HG02981 (cell line): ENCODE measurements at regions not wholly inside any gene's neighbourhood (a gene's known extent, or its start where the extent isn't known, plus 50 kb on each side); places are given as distances from the start of the nearest gene placed in this dataset.
"Not testable (repeated sequence)": the region's sequence is repeated elsewhere in the genome, so short reads cannot be mapped to it uniquely, and the experiment has no call there.

Experiments used
- ATAC-seq: cut with Tn5 transposase; IDR thresholded peaks from one replicate; pipeline ENCODE4 v1.9.1; 2021; ENCODE audit warnings: mild to moderate bottlenecking, moderate library complexity; ENCODE audit not compliant: unreplicated experiment

DNA sequence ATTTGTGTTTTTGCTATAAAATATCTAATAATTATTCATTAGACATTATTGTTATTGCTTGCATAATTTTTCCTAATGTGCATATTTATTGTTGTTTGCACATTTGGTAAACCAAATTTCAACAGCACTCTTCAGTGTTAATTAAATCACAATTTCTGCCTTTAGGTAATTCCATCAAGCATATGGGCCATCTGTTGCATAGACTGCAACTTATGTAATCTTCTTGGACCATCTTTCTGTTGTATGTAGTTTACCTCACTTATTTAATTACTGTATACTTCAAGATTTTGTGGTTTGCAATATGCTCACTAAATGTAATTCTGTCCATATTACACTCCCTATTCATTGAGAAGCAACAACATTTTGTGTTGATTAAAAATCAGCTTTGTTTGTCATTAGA, 1360.1 kb downstream of the REEP3 start:
- ATAC-seq: no peak

DNA sequence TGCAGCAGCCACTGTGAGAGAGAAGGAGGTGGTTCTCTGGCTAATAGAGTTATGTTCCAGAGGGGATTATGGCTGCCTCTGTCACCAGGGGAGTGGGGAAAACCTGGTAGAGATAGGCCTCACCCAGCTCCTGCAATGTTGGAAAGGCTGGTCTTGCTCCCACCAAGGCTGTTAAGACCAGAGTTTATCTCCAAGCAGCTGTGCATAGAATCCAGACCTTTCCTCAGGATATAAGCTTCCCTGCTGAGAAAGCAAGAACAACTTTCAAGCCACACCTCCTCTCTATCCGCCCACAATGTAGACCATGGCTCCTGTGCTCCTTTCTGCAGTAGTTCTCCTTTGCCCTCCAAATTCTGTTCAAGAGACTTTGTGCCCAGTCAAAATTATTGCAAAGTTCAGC, 1375.4 kb downstream of the REEP3 start:
- ATAC-seq: no peak

DNA sequence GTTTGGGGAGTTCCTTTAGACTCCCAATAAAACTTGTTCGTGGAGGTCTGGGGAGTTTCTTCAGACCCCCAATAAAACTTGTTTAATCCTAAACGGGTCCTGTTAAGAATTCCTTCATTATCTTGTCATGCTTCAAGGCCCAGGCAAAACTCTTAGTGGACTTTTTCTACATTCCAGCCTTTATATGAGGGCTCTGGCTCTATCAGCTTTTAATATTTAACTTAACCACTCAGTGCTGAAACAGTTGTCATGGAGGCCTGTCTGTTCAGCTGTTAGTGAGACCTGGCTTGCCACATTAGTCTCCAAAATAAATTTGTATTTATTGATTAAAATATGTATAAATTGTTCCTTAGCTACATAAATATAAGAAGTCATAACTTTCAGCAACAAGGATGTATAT, 1385.1 kb downstream of the REEP3 start:
- ATAC-seq: not testable (repeated sequence)

DNA sequence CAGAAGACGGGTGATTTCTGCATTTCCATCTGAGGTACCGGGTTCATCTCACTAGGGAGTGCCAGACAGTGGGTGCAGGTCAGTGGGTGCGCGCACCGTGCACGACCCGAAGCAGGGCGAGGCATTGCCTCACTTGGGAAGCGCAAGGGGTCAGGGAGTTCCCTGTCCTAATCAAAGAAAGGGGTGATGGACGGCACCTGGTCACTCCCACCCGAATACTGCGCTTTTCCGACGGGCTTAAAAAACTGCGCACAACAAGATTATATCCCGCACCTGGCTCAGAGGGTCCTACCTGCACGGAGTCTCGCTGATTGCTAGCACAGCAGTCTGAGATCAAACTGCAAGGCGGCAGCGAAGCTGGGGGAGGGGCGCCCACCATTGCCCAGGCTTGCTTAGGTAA, 1403.1 kb downstream of the REEP3 start:
- ATAC-seq: not testable (repeated sequence)

DNA sequence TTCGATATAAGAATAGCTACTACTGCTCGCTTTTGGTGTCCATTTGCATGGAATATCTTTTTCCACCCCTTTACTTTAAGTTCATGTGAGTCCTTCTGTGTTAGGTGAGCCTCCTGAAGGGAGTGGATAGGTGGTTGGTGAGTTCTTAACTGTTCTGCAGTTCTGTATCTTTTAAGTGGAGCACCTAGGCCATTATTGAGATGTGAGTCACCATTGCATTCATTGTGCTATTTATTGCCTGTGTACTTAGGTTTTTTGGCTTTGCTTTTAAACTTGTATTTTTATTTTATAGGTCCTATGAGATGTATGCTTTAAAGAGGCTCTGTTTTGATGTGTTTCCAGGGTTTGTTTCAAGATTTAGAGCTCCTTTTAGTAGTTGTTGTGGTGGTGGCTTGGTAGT, 1430.8 kb downstream of the REEP3 start:
- ATAC-seq: no peak

DNA sequence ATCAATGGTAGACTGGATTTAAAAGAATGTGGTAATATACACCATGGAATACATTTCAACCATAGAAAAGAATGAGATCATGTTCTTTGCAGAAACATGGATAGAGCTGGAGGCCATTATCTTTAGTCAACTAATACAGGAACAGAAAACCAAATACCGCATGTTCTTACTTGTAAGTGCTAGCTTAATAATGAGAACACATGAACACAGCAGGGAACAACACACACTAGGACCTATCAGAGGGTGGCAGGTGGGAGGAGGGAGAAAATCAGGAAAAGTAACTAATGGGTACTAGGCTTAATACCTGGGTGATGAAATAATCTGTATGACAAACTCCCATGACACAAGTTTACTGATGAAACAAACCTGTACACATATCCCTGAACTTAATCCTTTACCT, 1435.2 kb downstream of the REEP3 start:
- no peak for ATAC-seq

DNA sequence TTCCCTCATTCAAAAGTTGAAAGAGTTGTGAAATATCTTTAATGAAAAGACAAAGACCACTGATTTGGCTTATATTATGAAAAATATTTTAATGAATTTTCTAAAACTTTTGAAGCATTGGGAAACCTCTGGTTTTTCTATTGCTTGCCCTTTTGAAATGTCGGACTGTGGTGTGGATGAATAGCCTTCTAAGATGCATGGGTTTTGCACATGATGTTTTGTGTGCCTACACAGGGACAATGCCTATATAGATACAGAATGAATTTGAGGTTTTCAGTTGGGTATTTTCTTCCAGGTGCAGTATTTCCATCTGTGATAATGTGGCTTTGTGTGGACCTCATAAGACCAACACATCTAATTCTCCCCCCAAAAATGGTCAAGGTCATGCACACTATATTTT, 1437.9 kb downstream of the REEP3 start:
- no peak for ATAC-seq

DNA sequence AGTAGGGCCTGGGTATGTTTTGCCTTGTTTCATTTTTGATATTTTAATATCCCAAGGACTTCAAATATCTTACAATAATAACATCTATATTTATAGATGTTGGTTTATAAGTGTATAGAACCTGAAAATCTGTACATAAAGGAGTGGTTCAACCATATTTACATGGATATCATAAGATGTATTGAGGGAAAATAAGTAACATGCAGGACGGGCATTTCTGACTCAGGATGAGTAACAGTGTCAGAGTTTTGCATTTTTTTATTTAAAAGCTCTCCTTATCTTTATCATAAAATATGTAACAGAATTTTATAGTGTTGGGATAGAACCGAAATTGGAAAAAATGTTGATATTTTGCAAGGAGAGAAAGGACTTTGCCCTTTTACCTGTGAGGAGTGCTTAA, 1438.7 kb downstream of the REEP3 start:
- ATAC-seq: no peak

DNA sequence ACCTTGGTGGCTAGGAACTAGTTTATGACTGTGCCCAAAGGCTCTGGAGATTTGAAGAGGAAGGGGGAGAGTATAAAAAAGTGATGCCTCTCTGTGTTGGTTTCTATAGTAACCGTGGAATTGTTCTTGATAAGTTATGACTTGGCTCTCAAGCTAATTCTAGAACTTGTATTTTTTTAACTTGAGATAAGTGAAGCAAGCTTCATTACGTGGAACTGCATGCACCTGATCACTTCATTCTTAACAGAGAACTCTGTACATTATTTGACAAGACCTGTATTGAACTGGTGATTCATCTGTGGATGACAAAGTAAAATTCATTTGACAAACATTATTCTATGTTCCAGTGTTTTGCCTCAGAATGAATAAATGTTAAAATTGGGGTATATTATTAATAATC, 1452.2 kb downstream of the REEP3 start:
- ATAC-seq: no peak

DNA sequence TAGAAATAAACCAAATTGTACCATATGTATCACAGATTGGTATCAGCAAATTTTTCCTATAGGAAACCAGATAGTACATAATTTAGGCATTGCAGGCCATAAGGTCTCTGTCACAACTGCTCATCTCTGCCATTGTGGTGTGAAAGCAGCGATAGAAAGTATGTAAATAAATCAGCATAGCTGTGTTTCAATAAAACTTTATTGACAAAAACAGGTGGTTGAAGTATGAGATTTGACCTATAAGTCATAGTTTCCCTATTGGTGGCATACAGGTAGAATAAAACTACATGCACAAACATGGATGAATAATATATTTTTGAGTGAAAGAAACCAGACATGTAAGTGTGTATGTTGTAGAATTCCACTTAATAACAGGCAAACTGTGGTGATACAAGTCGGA, 1454.9 kb downstream of the REEP3 start:
- ATAC-seq: no peak

DNA sequence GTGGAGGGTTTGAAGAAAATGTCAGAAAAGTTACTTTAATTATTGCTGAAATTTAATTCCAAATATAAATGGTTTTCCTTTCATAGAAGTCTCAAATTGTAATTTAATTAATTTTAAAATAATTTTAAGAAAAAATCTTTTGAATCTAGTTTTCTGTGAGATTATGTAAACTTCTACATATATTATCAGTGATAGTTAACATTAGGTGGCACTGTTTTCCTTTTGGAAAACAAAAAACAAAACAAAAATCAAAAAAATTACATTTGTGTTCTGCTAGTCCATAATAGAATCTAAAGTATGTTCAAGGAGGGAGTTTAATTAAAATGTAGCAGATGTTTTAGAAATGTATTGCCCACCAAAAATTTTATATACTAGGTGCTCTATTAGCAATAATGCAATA, 1456.7 kb downstream of the REEP3 start:
- no peak for ATAC-seq

DNA sequence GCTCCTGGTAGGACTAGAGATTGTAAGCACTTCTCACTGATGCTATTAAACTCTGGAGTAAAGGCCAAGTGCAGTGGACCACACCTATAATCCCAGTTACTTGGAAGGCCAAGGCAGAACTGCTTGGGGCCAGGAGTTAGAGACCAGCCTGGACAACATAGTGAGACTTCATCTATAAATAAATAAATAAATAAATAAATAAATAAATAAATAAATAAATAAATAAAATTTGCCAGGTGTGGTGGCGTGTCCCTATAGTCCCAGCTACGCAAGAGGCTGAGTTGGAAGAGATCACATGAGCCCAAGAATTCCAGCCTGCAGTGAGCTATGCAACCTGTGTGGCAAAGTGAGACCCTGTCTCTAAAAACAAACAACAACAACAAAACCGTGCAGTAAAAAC, 1475.7 kb downstream of the REEP3 start:
- no peak for ATAC-seq

DNA sequence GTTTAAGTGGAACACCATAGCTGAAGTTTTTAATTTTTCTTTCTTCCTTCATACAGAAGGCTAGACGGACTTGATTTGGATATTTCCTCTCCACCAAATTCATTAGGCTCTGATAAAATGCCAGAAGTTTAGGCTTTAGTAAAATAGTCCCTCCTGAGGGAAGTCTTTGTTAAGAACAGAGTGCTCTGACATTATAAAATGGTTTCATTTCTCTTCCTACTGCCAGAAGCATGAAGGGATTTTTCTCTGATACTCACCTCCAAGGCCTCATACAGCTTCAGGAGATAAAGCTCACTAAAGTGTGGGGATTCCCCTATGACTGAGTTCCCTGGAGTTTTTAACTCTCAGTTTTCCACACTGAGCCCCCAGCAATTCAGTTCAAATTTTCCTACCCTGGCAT, 1489.6 kb downstream of the REEP3 start:
- no peak for ATAC-seq

DNA sequence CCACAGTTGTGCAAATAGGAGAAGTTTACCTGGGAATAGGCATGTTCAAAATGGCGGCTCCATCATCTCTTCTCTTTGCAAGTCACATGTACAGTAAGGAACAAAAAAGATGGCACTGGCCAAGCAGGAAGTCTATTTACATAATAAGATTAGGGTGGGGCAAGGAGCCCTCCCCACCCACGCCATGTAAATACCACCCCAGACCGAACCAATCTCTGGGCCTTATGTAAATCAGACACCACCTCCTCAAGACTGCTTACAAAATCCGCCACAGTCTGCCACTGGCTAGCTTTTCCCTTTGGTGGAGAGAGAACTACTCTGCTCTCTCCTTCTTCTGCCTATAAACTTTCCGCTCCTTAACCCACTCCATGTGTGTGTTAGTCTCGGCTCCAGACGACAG, 1496.3 kb downstream of the REEP3 start:
- no peak for ATAC-seq

DNA sequence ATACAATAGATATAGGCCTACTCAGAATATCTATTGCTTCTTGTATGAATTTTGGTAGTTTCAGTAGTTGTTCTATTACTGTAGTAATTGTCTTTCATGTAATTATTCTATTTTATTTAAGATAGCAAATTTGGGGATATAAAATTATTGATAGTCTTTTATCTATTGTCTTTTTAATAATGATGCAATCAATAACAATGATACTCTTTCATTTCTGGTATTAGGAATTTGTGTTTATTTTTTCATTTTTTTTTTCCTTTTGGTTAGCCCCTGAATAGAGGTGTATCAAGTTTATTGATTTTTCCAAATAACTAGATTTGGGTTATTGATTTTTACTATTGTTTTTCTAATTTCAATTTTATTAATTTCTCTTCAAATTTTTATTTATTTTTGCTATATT, 1503.7 kb downstream of the REEP3 start:
- ATAC-seq: no peak

DNA sequence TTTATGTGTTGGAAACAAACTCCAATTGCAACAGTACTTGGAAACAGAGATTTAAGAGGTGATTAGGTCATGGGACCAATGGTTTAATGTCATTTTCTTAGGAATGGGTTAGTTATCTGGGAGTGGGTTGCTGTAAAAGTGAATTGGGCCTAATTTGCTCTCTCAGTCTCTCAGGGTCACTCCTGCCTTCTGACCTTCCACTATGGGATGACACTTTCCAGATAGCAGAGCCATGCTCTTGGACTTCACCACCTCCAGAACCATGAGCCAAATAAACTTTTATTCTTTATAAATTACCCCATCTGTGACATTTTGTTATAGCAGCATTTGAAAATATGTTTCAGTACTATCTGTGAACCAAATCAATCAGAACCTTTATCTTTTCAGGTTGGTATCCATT, 1509.1 kb downstream of the REEP3 start:
- no peak for ATAC-seq

DNA sequence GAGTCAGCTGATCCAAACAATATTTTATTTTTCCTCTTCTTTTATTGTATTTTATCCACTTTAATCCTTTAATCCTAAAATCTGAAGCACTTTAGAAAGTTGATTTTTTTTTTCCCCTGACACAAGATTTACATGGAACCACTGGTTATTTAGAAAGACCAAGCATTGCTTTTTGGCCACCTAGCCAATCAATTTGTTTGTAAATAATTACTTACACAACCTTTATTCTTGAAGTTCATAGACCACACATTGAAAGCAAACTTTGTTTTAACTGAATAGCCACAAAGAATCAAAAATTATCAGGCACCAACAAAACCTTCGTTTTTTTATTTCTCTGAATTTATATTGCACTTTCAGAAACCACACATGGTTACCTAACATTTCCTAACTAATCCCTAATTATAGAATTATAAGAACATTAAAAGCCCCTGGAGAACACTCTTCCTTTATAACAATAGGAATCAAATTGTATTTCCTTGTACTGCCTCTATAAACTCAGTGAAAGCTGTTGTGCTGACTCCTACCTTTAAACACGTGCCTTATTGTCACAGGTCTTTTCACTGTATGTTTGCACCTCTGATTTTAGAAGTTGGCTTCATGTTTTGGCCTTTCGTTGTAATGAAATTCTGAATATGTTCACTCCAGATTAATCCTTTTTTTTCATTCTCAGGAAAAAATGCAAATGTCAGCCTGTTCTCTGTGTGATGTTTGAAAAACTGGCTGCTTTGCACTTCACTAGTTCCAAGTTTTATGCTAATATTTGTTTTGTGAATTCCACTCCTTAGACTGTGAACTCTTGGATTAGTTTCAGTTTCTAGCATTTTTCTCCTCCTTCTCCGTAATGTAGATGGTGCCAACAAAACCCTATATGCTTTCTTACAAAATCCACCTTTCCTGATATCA, 1511.9 kb downstream of the REEP3 start:
- no peak for ATAC-seq

DNA sequence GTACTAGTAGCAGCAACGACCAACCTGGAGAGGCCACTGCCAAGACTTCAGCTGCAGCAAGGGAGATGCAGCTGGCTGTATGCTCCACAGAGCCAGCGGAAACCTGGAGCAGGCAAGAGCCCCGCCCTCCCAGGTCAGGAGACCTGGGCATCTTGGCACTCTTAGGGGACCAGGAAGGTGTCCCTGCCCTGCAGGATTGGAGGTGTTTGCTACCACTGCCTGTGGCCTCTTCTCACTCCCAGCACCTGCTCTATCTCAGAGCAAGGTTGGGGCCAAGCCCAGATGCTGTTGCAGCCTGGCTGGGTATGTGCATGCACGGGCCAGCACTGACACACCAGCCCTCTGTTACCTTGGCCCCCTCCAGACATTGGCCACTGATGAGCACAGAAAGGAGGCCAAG, 1512.8 kb downstream of the REEP3 start:
- ATAC-seq: no peak

DNA sequence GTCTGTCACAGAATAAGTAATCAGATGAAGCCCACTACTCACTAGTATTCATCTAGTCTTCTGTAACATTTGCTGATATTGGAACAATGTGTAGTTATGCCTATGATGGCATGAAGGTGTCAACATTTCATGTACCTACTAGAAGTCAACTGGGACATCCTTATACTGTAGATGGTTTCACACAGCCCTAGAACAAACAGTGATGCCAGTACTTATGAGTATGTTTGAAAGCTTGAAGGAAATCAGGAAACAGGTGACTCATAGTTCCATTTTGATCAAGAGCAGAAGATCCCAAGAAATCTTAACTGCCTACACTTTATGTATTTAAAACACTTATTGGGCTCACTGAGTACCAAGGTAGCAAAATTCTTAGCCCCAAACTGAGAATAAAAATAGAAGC, 1519.6 kb downstream of the REEP3 start:
- ATAC-seq: no peak

DNA sequence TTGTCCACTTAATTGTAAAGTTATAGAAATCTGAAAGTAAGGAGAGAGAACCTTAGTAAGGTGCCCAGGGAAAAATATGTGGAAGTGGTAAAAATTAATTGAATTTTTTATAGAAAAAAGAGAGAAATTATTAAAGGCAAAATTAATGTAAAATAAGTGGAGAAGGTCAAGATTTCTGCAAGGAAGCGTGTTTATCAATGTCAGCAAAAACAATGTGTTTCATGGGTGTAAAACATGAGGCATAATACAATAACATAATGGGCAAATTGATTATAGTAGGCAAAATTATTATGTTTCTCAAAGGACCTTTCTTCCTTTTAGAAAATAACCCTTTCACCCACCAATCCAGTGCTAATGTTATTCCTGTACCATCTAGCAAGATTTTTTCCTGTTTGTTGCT, 1520.1 kb downstream of the REEP3 start:
- ATAC-seq: no peak

DNA sequence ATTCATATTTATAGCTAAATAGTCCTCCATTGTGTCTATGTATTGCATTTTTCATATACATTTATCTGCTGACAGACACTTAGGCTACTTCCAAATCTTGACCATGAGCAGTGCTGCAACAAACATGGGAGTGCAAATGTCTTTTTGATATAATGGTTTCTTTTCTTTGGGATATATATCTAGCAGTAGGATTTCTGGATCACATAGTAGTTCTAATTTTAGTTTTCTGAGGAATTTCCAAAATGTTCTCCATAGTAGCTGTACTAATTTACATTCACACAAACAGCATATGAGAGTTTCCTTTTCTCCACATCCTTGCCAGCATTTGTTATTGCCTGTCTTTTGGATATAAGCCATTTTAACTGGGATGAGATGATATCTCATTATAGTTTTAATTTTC, 1521.3 kb downstream of the REEP3 start:
- ATAC-seq: no peak

DNA sequence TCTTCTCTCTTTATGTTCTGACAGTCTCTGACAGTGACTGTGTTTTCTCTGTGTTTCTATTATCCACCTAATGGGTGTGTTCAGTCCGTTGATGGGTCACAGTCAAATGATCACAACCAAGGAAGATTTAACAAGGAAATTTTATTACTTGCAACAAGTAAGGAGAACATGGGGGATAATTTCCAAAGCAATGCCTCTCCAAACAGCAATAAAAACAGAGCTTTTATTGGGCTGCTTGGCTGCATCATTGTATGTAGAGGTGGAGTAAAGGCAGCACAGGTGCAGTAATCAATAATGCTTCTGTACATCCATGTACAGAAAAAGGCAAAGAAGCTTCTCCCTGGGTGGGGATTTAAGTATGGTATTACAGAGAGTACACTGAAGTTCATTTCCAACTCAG, 1525.6 kb downstream of the REEP3 start:
- no peak for ATAC-seq

DNA sequence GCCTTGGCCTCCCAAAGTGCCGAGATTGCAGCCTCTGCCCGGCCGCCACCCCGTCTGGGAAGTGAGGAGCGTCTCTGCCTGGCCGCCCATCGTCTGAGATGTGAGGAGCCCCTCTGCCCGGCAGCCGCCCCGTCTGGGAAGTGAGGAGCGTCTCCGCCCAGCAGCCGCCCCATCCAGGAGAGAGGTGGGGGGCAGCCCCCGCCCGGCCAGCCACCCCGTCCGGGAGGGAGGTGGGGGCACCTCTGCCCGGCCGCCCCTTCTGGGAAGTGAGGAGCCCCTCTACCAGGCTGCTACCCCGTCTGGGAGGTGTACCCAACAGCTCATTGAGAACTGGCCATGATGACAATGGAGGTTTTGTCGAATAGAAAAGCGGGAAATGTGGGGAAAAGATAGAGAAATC, 1530.9 kb downstream of the REEP3 start:
- not testable (repeated sequence) for ATAC-seq
